ENCODE measurements at regions not wholly inside any gene's neighbourhood (a gene's known extent, or its start where the extent isn't known, plus 50 kb on each side); places are given as distances from the start of the nearest gene placed in this dataset.

DNA sequence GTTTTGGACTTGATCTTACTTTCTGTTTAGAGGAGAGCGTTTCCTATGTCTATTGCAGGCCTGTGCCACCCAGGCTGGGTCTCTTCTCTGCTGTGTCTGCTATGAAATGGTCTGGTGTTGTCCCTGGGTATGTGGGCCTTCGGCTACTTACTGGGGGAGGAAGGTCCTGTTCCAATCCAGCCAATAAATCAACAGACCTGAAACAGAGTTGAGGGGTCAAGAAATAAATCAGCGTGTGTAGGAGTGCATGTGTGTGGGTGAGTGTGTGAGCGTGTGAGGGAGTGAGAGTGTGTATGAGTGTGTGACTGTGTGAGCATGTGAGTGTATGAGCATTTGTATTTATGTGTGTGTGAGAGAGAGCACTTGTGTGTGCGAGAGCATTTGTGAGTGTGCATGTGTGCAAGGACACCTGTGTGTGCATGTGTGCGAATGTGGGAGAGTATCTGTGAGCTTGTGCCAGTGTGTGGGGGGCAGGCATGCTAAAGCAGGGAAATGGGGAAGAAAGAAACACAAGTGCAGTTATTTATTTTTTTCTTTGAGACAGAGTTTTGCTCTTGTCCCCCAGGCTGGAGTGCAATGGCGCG is 86.3 kb upstream of the PMEPA1 start:
- H3K4me3 ChIP-seq (ENCODE audit: low read length) = no peak overlapping the region
- H3K9me3 Mint-ChIP-seq = peaks cover 4% of the 10 kb centered on the region
- no peaks in the 10 kb centered on the region for H3K4me1 ChIP-seq (ENCODE audit: control insufficient read depth, insufficient read depth, low read length)
- TF ChIP-seq, protein P1, sequence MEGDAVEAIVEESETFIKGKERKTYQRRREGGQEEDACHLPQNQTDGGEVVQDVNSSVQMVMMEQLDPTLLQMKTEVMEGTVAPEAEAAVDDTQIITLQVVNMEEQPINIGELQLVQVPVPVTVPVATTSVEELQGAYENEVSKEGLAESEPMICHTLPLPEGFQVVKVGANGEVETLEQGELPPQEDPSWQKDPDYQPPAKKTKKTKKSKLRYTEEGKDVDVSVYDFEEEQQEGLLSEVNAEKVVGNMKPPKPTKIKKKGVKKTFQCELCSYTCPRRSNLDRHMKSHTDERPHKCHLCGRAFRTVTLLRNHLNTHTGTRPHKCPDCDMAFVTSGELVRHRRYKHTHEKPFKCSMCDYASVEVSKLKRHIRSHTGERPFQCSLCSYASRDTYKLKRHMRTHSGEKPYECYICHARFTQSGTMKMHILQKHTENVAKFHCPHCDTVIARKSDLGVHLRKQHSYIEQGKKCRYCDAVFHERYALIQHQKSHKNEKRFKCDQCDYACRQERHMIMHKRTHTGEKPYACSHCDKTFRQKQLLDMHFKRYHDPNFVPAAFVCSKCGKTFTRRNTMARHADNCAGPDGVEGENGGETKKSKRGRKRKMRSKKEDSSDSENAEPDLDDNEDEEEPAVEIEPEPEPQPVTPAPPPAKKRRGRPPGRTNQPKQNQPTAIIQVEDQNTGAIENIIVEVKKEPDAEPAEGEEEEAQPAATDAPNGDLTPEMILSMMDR (conservative IDR thresholded peaks at IDR 0.05) = no peak
- no peak for DNase-seq
- no peaks in the 10 kb centered on the region for H3K4me1 Mint-ChIP-seq
- no peaks in the 10 kb centered on the region for H3K36me3 Mint-ChIP-seq (ENCODE audit: low read depth)
- WGBS, 2 experiments (ENCODE audit: insufficient coverage in 1 of 2, insufficient read length in 1 of 2) = 73 to 79% methylated on average over 5 to 8 of the region's 8 CpGs
- H3K27ac Mint-ChIP-seq = no peak overlapping the region
- H3K27me3 Mint-ChIP-seq (ENCODE audit: insufficient read depth) = no peaks in the 10 kb centered on the region
- H3K9ac ChIP-seq (ENCODE audit: extremely low read depth, low read length, poor library complexity, severe bottlenecking) = no peak overlapping the region
- no peak overlapping the region for H3K27ac ChIP-seq (ENCODE audit: low read depth, low read length)
- H3K36me3 ChIP-seq (ENCODE audit: control insufficient read depth, insufficient read depth, low read length) = no peaks in the 10 kb centered on the region
- H3K4me3 Mint-ChIP-seq = no peak overlapping the region
- H3K9me3 ChIP-seq (ENCODE audit: control insufficient read depth, low read length) = no peaks in the 10 kb centered on the region
- H3K27me3 ChIP-seq (ENCODE audit: control insufficient read depth, insufficient read depth, low read length, poor library complexity, severe bottlenecking) = no peaks in the 10 kb centered on the region

DNA sequence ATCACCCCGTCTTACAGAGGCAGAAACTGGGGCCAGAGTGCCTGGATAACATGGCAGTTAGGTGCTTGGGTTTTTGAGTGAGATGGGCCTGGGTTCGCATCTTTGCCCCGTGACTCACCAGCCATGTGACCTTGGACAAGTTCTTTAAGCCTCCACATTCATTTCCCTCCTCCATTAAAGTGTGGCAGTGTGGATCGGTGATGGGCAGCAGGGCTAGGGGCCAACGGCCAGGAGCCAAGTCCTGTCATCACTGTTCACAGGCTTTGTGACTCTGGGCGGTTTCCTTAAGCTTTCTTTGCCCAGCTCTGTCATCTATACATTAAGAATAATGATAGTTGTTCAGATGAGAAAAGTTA is 85.5 kb upstream of the PMEPA1 start:
- 90 to 94% methylated on average over 1 to 6 of the region's 6 CpGs for WGBS, 2 experiments (ENCODE audit: insufficient coverage in 1 of 2, insufficient read length in 1 of 2)
- Mint-ChIP-seq H3K27me3 (ENCODE audit: insufficient read depth) (no peaks in the 10 kb centered on the region), H3K4me1 (no peaks in the 10 kb centered on the region), H3K9me3 (peaks cover 4% of the 10 kb centered on the region), H3K27ac (no peak overlapping the region), H3K36me3 (ENCODE audit: low read depth) (no peaks in the 10 kb centered on the region), H3K4me3 (no peak overlapping the region)
- H3K27me3 ChIP-seq (ENCODE audit: control insufficient read depth, insufficient read depth, low read length, poor library complexity, severe bottlenecking) = no peaks in the 10 kb centered on the region
- TF ChIP-seq, protein P1 (conservative IDR thresholded peaks at IDR 0.05) = no peak
- H3K36me3 ChIP-seq (ENCODE audit: control insufficient read depth, insufficient read depth, low read length) = no peaks in the 10 kb centered on the region
- H3K9ac ChIP-seq (ENCODE audit: extremely low read depth, low read length, poor library complexity, severe bottlenecking) = no peak overlapping the region
- no peaks in the 10 kb centered on the region for H3K4me1 ChIP-seq (ENCODE audit: control insufficient read depth, insufficient read depth, low read length)
- H3K4me3 ChIP-seq (ENCODE audit: low read length) = no peak overlapping the region
- DNase-seq = no peak
- H3K27ac ChIP-seq (ENCODE audit: low read depth, low read length) = no peak overlapping the region
- no peaks in the 10 kb centered on the region for H3K9me3 ChIP-seq (ENCODE audit: control insufficient read depth, low read length)

DNA sequence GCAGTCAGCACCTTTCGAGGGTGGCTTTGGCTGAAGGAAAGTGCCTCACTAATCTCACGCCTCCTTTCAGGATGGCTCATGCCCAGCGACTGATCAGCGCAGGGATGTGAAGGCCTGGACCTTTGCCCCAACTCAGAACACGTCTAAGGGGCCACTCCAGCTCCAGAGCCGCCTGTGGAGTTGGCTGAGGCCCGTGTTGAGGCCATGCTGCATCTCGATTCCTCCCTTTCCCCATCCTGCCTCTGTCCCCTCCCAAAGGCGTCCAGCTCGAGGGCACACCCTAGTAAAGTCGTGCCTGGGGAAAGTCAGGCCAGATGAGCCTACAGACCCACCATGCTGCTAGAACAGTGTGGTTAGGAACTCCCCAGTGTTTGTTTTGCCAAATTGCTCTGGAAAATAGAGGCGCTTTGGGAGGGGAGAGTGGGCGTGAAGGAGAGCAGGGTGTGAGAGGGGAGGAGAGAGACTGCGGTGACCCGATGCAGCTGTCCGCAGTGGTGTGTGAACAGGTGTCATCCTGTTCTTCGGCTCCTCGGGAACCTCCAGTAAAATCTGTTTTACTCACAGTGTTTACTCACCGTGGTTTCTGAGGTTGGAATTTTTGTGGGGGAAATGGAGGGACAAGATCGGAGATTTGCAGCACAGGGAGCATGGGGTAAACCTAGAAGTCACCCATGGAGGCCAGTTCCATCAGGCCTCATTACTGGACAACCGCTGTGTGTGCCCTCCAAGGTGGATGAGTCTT is 85.0 kb upstream of the PMEPA1 start:
- no peaks in the 10 kb centered on the region for H3K36me3 Mint-ChIP-seq (ENCODE audit: low read depth)
- Histone ChIP-seq H3K4me1 (ENCODE audit: control insufficient read depth, insufficient read depth, low read length) (no peaks in the 10 kb centered on the region), H3K27ac (ENCODE audit: low read depth, low read length) (no peak overlapping the region), H3K9me3 (ENCODE audit: control insufficient read depth, low read length) (no peaks in the 10 kb centered on the region), H3K27me3 (ENCODE audit: control insufficient read depth, insufficient read depth, low read length, poor library complexity, severe bottlenecking) (no peaks in the 10 kb centered on the region), H3K4me3 (ENCODE audit: low read length) (no peak overlapping the region), H3K36me3 (ENCODE audit: control insufficient read depth, insufficient read depth, low read length) (no peaks in the 10 kb centered on the region), H3K9ac (ENCODE audit: extremely low read depth, low read length, poor library complexity, severe bottlenecking) (no peak overlapping the region)
- no peaks in the 10 kb centered on the region for H3K27me3 Mint-ChIP-seq (ENCODE audit: insufficient read depth)
- TF ChIP-seq, protein P1 (conservative IDR thresholded peaks at IDR 0.05) = no peak
- no peak overlapping the region for H3K4me3 Mint-ChIP-seq
- no peaks in the 10 kb centered on the region for H3K4me1 Mint-ChIP-seq
- H3K9me3 Mint-ChIP-seq = peaks cover 4% of the 10 kb centered on the region
- H3K27ac Mint-ChIP-seq = no peak overlapping the region
- DNase-seq = no peak
- WGBS, 2 experiments (ENCODE audit: insufficient coverage in 1 of 2, insufficient read length in 1 of 2) = 87 to 91% methylated on average over 10 to 21 of the region's 21 CpGs

Data from endodermal cell (in vitro differentiated cells).